Endodermal cell (in vitro differentiated cells): ENCODE measurements at regions not wholly inside any gene's neighbourhood (a gene's known extent, or its start where the extent isn't known, plus 50 kb on each side); places are given as distances from the start of the nearest gene placed in this dataset.

Source experiments
- DNase-seq: peaks from one replicate; pipeline ENCODE4 v3.0.0-alpha.2; 2017
- H3K27ac ChIP-seq: 2 replicates; pipeline ENCODE4 v1.5.1; 2013; ENCODE audit warnings: mild to moderate bottlenecking, low read depth, low read length, moderate library complexity
- H3K27me3 ChIP-seq: 2 replicates; pipeline ENCODE4 v1.6.1; 2013; ENCODE audit warnings: mild to moderate bottlenecking, low read length, moderate library complexity; ENCODE audit not compliant: insufficient read depth, control insufficient read depth, poor library complexity, severe bottlenecking
- H3K36me3 ChIP-seq: 2 replicates; pipeline ENCODE4 v1.7.0; 2013; ENCODE audit warnings: mild to moderate bottlenecking, low read length, moderate library complexity; ENCODE audit not compliant: control insufficient read depth, insufficient read depth
- H3K4me1 ChIP-seq: one replicate; pipeline ENCODE4 v1.7.0; 2013; ENCODE audit warnings: low read length; ENCODE audit not compliant: control insufficient read depth, insufficient read depth
- H3K4me3 ChIP-seq: 2 replicates; pipeline ENCODE4 v1.5.1; 2013; ENCODE audit warnings: mild to moderate bottlenecking, low read length, moderate library complexity
- H3K9ac ChIP-seq: 2 replicates; pipeline ENCODE4 v1.6.1; 2013; ENCODE audit warnings: mild to moderate bottlenecking, low read length, moderate library complexity; ENCODE audit not compliant: poor library complexity, severe bottlenecking; ENCODE audit errors: extremely low read depth
- H3K9me3 ChIP-seq: 2 replicates; pipeline ENCODE4 v1.6.1; 2013; ENCODE audit warnings: mild to moderate bottlenecking, low read length, moderate library complexity; ENCODE audit not compliant: control insufficient read depth
- H3K27ac Mint-ChIP-seq: 2 replicates; pipeline ENCODE4 v1.8.0; 2020; ENCODE audit warnings: mixed read lengths
- H3K27me3 Mint-ChIP-seq: 2 replicates; pipeline ENCODE4 v1.8.0; 2021; ENCODE audit warnings: mild to moderate bottlenecking, mixed read lengths; ENCODE audit not compliant: insufficient read depth
- H3K36me3 Mint-ChIP-seq: 2 replicates; pipeline ENCODE4 v1.8.0; 2020; ENCODE audit warnings: low read depth, mixed read lengths
- H3K4me1 Mint-ChIP-seq: 2 replicates; pipeline ENCODE4 v1.8.0; 2020; ENCODE audit warnings: mixed read lengths
- H3K4me3 Mint-ChIP-seq: 2 replicates; pipeline ENCODE4 v1.8.0; 2020; ENCODE audit warnings: mild to moderate bottlenecking, moderate library complexity, mixed read lengths
- H3K9me3 Mint-ChIP-seq: 2 replicates; pipeline ENCODE4 v1.8.0; 2020; ENCODE audit warnings: mild to moderate bottlenecking, mixed read lengths
- WGBS, 2 experiments: methylation state at CpG; one replicate each; pipeline versions ENCODE4 v1.1.5 to v1.1.7; 2013; ENCODE audit warnings: missing lambda C conversion rate in 2 of 2, mixed read lengths in 1 of 2; ENCODE audit not compliant: insufficient coverage in 1 of 2, insufficient read length in 1 of 2; 5-methylcytosine and 5-hydroxymethylcytosine counted together
- TF ChIP-seq, protein P1 (sequence below): fragments of 200-600 bp; sonication (generic); conservative IDR thresholded peaks from 2 replicates; pipeline ENCODE4 v1.5.0; 2021; ENCODE audit warnings: antibody characterized with exemption, mild to moderate bottlenecking

GRCh38 chr6:133040803-133041419 lies 200.2 kb upstream of the EYA4 start:
- 89% methylated on average over 2 of the region's 2 CpGs; no CpG with 5 or more reads in 1 of the 2 experiments for WGBS, 2 experiments
- Histone ChIP-seq H3K9ac (no peak overlapping the region), H3K27ac (no peak overlapping the region), H3K4me3 (no peak overlapping the region), H3K4me1 (no peaks in the 10 kb centered on the region), H3K27me3 (no peaks in the 10 kb centered on the region), H3K36me3 (no peaks in the 10 kb centered on the region), H3K9me3 (no peaks in the 10 kb centered on the region)
- Mint-ChIP-seq H3K9me3 (no peaks in the 10 kb centered on the region), H3K27me3 (no peaks in the 10 kb centered on the region), H3K4me3 (no peak overlapping the region), H3K27ac (peak overlapping the region; percentile 26), H3K36me3 (no peaks in the 10 kb centered on the region), H3K4me1 (peaks cover 7% of the 10 kb centered on the region)
- DNase-seq, result no peak
- TF ChIP-seq, protein P1, sequence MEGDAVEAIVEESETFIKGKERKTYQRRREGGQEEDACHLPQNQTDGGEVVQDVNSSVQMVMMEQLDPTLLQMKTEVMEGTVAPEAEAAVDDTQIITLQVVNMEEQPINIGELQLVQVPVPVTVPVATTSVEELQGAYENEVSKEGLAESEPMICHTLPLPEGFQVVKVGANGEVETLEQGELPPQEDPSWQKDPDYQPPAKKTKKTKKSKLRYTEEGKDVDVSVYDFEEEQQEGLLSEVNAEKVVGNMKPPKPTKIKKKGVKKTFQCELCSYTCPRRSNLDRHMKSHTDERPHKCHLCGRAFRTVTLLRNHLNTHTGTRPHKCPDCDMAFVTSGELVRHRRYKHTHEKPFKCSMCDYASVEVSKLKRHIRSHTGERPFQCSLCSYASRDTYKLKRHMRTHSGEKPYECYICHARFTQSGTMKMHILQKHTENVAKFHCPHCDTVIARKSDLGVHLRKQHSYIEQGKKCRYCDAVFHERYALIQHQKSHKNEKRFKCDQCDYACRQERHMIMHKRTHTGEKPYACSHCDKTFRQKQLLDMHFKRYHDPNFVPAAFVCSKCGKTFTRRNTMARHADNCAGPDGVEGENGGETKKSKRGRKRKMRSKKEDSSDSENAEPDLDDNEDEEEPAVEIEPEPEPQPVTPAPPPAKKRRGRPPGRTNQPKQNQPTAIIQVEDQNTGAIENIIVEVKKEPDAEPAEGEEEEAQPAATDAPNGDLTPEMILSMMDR, result no peak

DNA sequence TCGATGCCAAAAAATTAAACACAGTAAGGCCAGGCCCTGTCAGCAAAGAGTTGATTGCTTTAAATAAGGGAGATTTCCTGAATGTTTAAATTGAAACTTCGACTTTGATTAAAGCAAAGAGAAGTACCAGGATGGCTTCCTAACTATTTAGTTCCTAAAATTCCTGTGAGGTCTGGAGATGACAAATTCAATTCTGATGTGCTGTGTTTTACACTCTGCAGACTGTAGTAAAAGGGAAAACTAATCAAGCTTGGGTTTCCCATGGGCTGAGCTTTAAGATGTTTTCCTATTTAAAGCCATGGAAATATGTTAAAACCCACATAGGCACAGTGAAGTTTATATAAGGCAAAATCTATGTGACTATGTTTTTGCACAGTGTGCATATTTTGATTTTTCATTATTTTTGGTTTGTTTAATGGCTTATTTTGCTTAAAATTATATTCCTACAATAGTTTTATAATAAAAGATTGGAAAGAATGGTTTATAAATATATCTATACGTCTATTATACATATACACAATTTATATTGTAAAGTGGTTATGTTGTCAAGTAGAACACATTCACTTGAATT lies 198.5 kb upstream of the EYA4 start:
- H3K9me3 Mint-ChIP-seq, result no peaks in the 10 kb centered on the region

GRCh38 chr6:133046576-133046975 lies 194.6 kb upstream of the EYA4 start:
- no peaks in the 10 kb centered on the region for H3K4me1 Mint-ChIP-seq
- Histone ChIP-seq H3K4me3 (no peak overlapping the region), H3K36me3 (no peaks in the 10 kb centered on the region), H3K27ac (no peak overlapping the region), H3K9me3 (no peaks in the 10 kb centered on the region), H3K27me3 (no peaks in the 10 kb centered on the region), H3K9ac (no peak overlapping the region), H3K4me1 (no peaks in the 10 kb centered on the region)
- H3K4me3 Mint-ChIP-seq, result no peak overlapping the region
- WGBS, 2 experiments, result 86 to 94% methylated on average over 2 of the region's 3 CpGs
- H3K27ac Mint-ChIP-seq, result no peak overlapping the region
- no peaks in the 10 kb centered on the region for H3K36me3 Mint-ChIP-seq
- DNase-seq, result no peak
- no peaks in the 10 kb centered on the region for H3K9me3 Mint-ChIP-seq
- no peaks in the 10 kb centered on the region for H3K27me3 Mint-ChIP-seq
- TF ChIP-seq, protein P1, result no peak

More for the DNA sequence above, 198.5 kb upstream of the EYA4 start:
- Histone ChIP-seq H3K4me1 (no peaks in the 10 kb centered on the region), H3K9me3 (no peaks in the 10 kb centered on the region), H3K4me3 (no peak overlapping the region), H3K36me3 (no peaks in the 10 kb centered on the region), H3K27ac (no peak overlapping the region), H3K27me3 (no peaks in the 10 kb centered on the region), H3K9ac (no peak overlapping the region)
- Mint-ChIP-seq H3K4me3 (no peak overlapping the region), H3K36me3 (no peaks in the 10 kb centered on the region), H3K4me1 (peaks cover 7% of the 10 kb centered on the region), H3K27me3 (no peaks in the 10 kb centered on the region), H3K27ac (no peak overlapping the region)
- no peak for DNase-seq
- TF ChIP-seq, protein P1, result no peak
- WGBS, 2 experiments, result 83 to 100% methylated on average over 2 of the region's 3 CpGs
